LHCN-M2 (cell line): ENCODE measurements at regions not wholly inside any gene's neighbourhood (a gene's known extent, or its start where the extent isn't known, plus 50 kb on each side); places are given as distances from the start of the nearest gene placed in this dataset.

Source experiments
- DNase-seq: peaks from one replicate; pipeline ENCODE4 v3.0.0-alpha.2; 2012; ENCODE audit warnings: low read depth

DNA sequence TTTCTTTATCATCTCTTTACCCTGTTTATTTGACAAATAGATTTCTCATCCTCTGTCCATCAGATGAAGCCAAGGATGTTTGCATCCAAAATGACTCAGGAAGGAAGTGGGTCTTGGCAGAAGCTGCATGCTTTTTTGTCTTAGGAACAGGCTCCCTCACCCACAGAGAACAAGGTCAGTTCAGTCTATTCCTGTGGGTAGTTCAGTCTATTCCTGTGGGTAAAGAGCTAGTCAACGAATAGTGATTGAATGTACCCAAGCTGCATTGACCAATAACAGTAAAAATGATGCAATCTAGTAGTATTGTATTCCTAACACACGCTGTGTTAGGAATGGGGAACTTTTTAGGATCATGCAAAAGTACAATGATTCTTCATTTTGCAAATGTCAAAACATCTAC, 290.8 kb upstream of the TANK start:
- peak; percentile 98 for DNase-seq

DNA sequence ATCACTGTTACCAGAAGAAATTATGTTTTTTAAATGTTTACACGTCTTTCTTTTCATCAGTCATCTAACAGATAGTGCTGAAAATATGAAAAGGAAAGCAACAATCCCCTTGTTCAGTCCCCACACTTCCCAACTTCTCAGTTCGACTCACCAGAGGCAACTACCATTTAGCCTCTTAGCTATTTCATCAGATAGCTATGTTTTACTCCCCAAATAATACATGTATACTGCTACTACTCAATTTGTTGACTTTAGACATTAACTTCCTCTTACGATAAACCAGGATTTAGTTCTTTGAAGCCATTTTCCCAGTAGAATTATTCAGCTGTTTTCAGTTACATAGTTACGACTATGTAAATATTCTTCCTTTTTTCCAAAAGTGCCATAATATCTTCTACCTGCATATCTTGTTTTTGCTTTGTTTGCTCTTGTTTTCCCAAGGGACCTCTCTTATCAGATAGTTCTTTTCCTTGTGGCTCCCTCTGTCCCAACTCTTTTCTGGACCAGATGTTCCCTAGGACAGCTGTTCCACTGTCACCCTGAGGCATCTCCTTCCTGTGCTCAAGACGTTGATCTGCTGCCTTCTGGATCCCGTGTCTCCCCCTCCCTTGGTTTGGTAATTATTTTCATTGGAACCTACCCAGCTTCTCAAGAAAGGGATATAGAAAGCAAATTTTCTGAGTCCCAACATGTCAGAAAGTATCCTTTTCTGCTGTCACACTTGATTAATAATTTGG, 289.3 kb upstream of the TANK start:
- DNase-seq: peak; percentile 80

DNA sequence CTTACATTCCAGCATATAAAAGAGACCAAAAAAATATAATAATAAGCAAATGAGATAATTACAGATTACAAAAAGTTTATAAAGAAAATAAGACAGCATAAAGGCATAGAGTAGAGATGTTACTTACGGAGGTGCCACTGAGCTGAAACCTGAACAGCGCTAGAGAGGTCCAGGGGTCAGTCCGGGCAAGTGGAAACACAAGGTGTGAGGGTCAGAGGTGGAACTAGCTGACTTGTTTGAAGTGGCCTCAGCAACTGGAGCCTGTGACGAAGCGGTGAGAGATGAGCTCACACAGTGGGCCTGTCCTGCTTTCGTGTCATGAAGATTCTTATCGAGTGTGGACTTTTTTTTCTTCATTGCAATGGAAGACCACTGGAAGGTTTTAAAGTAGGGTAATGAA, 288.3 kb upstream of the TANK start:
- DNase-seq: no peak

DNA sequence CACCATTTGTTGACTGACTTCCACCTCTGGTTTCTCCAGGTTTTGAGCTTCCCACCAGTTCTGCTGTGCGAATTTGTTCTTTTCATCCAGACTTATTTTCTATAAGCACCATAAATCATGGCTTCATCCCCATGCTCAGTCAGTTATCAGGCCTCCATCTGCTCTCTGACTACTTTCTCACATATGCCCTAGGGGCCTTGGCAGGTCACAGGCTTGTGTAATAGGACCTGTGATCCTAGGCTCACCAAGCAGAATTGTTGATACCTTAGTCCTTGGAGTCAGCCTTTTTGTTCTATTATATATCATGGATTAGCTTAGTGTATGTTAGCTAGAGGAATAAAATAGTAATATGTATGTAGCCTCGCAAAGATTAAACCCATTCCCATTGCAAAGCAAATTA, 284.2 kb upstream of the TANK start:
- no peak for DNase-seq

DNA sequence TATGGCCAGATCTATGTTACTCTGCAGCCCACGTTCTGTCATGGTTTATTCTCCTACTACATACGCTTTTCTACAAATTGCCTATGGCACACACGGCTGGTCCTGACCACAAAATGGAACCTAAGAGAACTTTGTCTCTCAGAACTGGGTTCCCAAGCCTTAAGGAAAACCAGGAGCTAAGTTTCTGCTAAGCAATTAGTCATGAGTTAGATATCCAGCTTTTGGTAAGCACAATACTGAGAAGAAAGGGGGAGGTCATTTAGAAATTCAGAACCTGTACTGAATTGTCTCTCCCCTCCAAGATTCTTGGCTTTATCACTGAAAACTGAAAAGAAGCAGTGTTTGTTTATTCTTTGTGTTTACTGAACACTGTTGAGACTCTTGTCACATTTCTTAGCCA, 283.5 kb upstream of the TANK start:
- peak; percentile 21 for DNase-seq

DNA sequence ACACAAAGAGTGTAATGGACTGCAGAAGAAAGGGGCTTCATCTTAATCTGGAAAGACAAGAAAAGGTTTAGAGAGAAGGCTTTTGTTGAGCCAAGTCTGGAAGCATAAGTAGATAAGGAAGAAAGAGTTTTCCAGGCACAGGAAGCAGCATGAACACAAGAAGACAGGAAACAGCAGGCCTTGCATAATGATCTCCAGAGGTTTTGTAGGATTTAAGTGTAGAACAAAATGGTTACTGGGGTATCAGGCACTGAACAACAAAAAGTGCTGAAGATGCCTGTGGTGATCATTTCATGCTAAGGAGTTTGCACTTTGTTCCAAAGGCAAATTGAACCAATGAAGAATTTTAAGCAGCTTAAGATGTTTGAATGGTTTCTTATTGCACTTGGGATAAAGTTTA, 281.6 kb upstream of the TANK start:
- DNase-seq: no peak

DNA sequence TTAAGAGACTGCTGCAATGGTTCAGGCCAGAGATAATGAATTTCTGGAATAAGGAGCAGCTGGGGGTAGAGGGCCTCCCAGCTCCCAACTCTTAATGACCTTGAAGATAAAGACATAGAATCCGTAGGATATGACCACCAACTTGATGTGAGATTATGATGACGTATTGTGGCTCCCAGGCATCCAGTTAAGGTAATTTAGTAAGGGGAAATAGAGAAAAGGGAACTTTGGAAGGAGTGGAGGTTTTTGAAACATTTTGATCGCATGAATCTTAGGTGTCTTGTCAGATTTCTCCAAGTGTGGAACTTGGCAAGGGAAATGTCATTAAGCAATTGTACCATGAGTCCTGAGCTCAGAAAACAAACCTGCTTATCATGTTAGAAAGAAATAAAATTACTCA, 277.3 kb upstream of the TANK start:
- DNase-seq: no peak

DNA sequence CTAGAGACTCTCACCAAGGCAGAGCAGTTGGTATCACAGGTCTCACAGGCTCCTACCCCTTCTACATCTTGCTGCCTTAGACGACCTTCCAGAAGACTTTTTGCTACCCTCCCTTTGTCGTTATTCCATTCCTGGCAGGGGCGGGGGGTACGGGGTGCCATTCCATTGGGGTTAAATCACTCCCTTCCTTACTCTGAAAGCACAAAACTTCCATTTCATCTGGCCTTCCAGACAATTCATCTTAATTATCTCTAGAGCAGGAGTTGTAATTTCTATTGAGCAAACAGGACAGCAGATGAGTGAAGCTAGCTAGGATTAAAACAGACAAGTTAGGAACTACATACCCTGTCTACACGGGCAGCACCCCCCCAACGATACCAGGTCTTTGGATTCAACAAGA, 276.2 kb upstream of the TANK start:
- no peak for DNase-seq

DNA sequence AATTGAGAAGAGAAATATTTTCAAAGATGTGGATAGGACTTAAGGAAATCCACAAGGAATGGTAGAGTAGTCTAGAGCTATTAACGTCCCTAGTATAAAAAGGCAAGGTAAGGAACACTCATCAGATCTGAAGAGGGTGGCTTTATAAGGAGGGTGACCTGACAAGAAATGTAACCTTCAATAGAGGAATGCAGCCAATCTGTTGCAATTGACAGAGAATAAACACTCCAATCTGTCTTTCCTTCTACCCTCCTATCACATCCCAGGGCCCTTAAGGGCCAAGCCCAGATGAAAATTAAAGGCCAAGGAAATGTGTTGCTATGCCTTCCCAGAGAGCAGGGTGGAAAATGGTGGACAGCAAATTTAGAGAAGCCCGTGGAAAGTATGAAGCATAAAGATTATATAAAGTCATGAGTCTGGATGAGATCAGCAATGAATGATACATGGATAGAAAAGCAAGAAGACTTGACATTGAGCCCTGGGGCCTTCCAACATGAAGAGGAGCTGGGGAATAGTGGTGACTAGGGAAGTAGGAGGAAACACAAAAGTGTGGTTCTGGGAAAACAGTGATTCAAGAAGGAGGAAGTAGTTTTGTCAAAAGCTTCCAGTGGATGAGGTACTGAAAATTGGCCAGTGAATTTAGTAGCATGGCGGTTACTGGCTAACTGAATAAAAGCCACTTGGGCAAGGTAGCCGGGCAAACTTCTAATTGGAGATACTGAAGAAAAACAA, 270.6 kb upstream of the TANK start:
- no peak for DNase-seq

DNA sequence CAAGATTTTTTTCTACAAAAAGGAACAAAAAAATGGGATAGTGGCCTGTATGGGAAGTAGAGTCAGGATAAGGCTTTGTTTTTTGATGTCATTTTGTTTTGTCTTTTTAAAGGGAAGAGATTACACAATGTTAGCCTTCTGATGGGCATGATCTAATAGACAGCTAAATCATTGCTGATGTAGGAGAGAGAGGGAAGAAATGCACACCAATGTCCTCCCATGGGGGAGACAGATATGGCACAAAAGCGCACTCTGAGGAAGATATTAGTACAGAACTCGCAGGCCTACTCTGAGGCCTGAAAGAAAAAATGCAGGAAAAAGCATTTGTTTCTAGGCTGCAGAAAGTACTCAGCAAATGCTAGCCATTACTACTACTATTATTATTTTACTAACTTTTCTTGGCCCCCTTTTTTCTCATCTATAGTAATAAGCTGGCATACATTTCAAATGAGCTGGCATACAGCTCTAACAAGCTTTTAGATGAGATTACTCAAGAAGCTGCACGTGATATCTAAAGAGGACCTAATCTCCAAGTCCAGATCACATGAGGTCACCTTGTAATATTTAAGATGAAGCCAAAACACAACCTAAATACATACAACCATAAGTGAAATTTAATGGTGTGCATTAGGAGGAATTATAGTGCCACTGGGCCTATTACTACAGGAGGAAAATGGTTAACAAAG, 269.4 kb upstream of the TANK start:
- no peak for DNase-seq

DNA sequence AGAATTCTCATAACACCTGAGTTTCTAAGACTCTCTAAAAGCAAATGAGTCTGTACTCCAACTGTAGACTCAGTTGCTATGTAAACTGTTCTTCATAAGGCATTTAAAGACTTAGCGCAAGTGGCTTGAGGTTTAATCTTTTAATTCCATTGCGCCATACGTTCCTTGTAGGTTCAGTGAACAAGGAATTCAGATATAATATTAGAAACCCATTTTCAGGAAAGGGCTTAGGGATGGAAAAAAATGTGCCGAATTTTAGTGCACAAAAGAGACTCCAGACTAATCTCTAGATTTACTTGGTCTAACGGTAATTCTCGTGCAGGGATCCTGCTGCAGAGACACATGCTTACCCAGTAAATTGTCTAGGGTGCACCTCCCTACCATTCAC, 268.9 kb upstream of the TANK start:
- no peak for DNase-seq

DNA sequence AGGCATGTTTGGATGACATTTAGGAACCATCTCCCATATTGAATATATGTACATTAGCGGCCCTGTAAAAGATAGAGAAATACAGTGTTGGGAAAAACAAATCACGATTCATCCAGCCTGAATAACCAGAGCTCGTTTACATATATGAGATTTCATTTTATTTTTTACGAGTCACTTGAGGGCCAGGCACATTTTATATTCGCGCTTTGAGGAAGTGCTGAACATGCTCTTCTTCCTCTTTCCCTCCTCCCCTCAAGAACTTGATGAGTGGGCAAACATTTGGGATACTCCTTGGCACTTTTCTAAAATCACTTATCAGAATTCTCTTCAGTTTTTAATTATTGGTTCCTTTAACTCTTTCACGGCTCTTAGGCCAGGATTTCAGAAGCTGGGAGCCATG, 268.0 kb upstream of the TANK start:
- no peak for DNase-seq

DNA sequence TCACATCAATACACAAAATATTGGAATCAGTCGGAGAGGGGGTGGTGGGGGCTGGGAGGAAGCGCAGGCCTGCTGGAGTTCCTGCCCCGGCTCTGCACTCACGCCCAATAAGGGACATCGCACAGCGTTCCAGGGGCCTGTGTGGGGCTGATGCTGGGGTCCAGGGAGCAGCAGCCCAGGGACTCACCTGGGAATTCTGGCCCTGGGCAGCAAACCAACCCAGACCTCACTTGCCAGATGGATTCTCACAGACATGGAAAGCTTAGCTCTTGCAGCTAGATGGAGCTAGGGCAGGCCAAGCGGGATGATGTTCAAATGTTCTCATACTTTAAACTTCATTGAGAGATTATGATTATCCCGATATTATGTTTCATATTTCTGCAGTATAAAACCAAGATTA, 266.6 kb upstream of the TANK start:
- DNase-seq: no peak

DNA sequence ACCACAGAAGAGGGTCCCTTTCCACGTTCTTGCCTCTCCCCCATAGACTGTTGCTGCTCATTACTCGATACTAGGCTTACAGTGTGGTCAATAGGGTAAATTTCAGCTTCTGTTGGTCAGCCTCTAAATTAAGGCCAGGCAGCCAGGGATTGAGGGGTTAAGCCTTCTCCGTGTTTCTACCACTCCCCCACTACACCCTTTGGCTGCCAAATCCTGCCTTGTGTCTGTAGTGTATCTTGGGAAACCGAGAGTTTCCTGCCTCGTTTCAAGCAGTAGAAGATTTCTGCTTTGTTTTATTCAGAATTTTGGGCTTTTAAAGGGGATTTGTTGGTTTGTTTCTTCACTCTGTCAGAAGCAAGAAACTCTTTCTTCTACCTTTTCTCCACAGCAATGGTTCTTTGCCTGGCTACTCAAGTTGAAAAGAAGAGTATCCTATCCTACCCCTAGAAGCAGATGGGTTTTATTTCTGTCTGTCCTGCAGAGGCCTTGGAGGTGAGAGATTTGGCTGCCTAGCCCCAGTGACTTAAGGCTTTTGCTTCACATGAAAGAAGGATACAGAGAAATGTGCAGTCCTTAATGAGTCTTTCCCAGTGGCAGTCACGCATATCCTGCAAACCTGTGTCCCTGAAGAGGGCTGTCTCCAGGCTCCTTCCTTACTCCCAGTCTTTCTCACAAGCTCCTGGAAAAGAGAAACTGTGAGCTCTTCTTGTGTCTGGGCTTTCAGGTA, 261.5 kb upstream of the TANK start:
- no peak for DNase-seq

DNA sequence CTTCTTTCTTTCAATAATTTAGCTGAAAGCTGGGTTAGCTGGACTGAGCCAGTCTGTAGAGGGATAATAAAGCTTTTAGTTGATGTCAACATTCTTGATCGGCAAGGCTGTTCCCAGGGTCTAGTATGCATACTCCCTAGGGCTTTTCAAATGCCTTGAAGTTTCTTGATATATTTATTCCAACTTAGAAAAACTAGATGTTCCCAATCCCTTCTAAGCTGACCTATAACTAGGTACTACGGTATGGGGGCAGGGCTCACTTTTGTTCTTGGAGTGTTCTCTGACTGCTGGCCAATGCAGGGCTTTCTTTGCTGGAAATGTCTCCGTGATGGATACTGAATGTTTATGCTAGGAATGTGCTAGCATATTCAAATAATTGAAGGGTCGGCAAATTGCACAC, 258.6 kb upstream of the TANK start:
- DNase-seq: peak; percentile 20

DNA sequence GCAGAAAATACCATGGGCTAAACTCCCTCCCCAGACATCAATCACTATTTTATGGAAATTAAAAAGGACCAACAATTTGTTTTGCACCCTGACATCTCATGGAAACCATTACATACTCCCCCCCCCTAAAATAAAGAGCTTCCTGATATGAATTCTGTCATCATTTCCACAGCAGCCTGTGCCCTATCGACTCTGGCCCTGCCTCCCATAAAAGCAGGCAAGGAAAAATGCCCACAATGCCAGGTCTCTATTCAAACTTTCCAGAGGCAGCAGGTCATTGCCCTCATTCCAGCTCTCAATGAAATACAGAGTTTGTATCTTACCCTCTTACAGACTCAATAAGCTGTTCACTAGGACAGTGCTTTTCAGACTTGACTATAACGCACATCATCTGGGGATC, 254.4 kb upstream of the TANK start:
- no peak for DNase-seq

DNA sequence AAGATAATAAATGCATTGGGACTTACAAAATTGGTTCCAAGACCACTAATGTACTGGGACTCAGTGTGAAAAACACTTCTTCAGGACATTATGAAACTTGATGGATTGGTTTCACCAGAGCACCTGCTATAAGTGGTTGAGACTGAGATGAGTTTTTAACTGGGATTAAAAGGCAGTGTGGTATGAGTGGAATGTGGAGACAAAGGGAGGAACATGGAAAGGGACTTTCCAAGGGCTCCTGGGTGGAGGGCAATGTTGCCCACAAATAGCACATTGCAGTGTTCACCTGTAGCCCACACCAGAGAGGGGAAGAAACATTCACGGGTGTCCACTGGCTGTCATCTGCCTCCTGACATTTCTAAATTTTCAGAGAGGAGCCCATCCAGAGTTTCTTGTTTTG, 253.3 kb upstream of the TANK start:
- peak; percentile 47 for DNase-seq

DNA sequence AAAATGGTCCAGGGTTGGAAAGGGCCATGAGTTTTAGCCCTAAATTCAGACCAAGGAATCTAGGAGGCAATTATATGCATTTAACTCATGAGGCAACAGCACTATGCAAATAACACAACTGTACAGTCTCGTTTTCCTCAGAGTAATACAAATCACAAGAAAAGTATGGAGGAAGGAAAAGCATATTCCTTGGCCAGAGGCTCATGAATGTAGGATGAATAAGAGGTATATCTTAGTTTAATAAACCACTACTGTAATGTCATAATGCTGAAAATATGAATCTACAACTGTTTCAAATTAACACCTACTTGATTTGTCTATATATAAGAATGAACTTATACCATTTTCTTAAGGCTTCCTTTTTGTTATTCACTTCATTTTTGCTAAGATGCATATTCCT, 252.5 kb upstream of the TANK start:
- no peak for DNase-seq

DNA sequence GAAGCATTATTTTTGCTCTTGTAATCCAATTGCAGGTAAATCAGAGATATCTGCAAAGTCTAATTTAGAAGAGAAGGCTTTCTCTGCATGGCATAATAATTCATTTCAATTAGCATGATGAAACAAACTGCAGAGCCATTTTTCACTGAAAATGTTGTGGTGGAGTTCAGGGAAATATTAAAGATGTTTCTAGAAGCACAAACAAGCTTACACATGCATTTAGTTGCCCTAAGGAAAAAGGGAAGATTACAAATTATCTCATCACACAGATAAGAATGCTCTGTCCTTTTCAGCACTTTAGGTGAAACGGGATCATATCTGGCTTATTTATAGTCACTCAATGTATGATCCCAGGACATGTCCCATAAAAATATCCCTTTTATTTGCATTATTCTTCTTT, 252.1 kb upstream of the TANK start:
- DNase-seq: no peak

DNA sequence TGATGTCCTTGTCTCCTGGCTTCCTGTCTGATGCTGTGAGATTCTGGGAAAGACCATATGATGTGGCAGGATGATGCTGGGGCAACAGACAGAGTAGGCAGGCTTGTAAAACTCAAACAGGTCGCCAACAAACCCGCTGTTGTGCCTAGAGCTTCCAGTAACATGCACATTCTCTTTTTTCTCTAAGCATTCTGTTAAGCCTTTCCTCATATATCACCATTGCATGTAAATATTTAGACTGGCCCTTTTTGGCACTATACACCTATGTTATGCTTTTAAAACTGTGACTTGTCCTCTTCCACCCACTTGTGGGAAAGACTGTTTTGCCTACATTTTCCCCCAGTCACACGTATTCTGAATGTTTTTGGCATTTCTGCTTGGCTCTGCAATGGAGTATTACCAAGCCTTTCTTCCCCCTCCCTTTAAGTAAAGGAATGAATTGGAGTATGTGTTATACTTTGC, 250.4 kb upstream of the TANK start:
- DNase-seq: no peak

DNA sequence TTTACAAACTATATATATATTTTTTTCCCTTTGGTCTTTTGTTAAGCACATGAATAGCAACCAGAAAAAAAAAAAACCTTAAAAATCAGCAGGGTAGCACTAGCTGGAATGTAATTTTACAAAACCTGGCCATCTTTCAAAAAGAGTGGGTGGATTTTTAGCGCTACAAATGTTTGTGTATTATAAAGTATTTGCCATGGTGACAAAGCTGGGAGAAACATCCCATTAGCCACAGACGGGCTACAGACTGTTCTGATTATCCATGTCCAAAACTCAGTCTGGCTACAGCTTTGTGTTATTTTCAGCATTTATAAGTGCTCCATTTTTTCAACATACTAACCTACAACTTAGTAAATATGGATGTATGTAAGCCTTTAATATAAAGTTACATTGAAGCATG, 249.5 kb upstream of the TANK start:
- peak; percentile 63 for DNase-seq

DNA sequence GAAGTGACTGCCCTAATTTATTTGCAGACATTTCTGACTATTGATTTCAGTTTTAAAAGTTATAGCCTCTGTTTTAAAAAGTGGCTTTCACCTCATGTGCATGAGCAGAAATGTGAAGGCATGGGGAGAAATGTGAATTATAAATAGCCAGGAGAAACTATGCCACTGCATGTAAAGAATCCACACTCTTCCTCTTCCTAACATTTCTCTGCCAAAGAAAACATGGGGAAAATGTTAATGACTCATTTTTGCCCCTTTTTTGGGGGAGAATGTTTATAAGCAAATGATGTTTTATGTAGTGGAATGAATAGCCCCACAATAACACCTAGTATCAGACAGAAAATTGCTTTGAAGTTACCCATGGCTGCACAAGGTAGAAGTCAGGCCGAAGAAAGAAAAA, 249.0 kb upstream of the TANK start:
- DNase-seq: no peak
